Panc1 (cell line): ENCODE measurements at regions not wholly inside any gene's neighbourhood (a gene's known extent, or its start where the extent isn't known, plus 50 kb on each side); places are given as distances from the start of the nearest gene placed in this dataset.

Experiments
- ATAC-seq: fragments of 200-7000 bp; cut with Tn5 transposase; 2 replicates; pipeline ENCODE4 v1.9.1; 2020; ENCODE audit warnings: mild to moderate bottlenecking, moderate library complexity
- BruUV-seq: library from RNA; stranded (reverse); fragments of 400-500 nt; replicated peaks from 2 replicates; lab custom pipeline; 2021; lab: Mats Ljungman, UMichigan
- CTCF ChIA-PET: fragments of 300-600 bp; sonication (Branson Sonifier 250); formaldehyde crosslinking; loops from one replicate; lab custom pipeline; 2022; ENCODE audit warnings: antibody characterized with exemption; lab: Charles Lee
- POLR2A ChIA-PET: fragments of 300-600 bp; sonication (Branson Sonifier 250); formaldehyde crosslinking; loops from one replicate; lab custom pipeline; 2022; ENCODE audit warnings: antibody characterized with exemption; lab: Charles Lee
- DNase-seq: peaks from one replicate; pipeline ENCODE4 v3.0.0-alpha.2; 2010; ENCODE audit warnings: low read depth, low spot score
- H3K27ac ChIP-seq: 2 replicates; pipeline ENCODE4 v1.5.1; 2011; ENCODE audit warnings: mild to moderate bottlenecking, low read length, inconsistent platforms
- H3K27me3 ChIP-seq: fragments of 200-500 bp; sonication (Bioruptor generic); 2 replicates; pipeline ENCODE4 v1.6.0; 2014; ENCODE audit warnings: low read length, inconsistent platforms; ENCODE audit not compliant: control insufficient read depth, insufficient read depth
- H3K36me3 ChIP-seq: fragments of 200-500 bp; sonication (Bioruptor generic); 2 replicates; pipeline ENCODE4 v1.5.1; 2014; ENCODE audit warnings: inconsistent platforms, mild to moderate bottlenecking, low read length, moderate library complexity; ENCODE audit not compliant: control insufficient read depth, insufficient read depth
- H3K4me1 ChIP-seq: 2 replicates; pipeline ENCODE4 v1.5.1; 2011; ENCODE audit warnings: inconsistent platforms, mild to moderate bottlenecking, low read length, moderate library complexity; ENCODE audit not compliant: control insufficient read depth, insufficient read depth
- H3K4me3 ChIP-seq, 2 experiments: 2 replicates each; pipeline ENCODE4 v1.5.1; 2011 to 2012; ENCODE audit warnings: low read depth in 2 of 2, low read length in 2 of 2, mild to moderate bottlenecking in 2 of 2, inconsistent platforms in 1 of 2, moderate library complexity in 1 of 2
- H3K9me3 ChIP-seq: fragments of 200-500 bp; sonication (Bioruptor generic); 2 replicates; pipeline ENCODE4 v1.5.1; 2014; ENCODE audit warnings: low read depth, mild to moderate bottlenecking, inconsistent platforms, low read length, moderate library complexity; ENCODE audit not compliant: control insufficient read depth, insufficient read depth
- POLR2AphosphoS5 ChIP-seq: IDR thresholded peaks from 2 replicates; pipeline ENCODE4 v1.6.1; 2012; ENCODE audit warnings: mild to moderate bottlenecking, low read depth, low read length, moderate library complexity
- SIN3A ChIP-seq: IDR thresholded peaks from 2 replicates; pipeline ENCODE4 v1.6.1; 2012; ENCODE audit warnings: low read depth, mild to moderate bottlenecking, low read length, moderate library complexity, borderline replicate concordance; ENCODE audit not compliant: insufficient read depth
- TCF7L2 ChIP-seq: IDR thresholded peaks from 2 replicates; pipeline ENCODE4 v1.6.1; 2011; ENCODE audit warnings: mild to moderate bottlenecking, low read depth, low read length, inconsistent platforms
- in situ Hi-C: cut with HindIII; loops from 2 replicates; pipeline ENCODE4 v1.10.0; 2016; ENCODE audit warnings: low sequenced_read_pairs, low pct_unique_long_range_greater_than_20kb
- intact Hi-C: fragments of 100-400 bp; cut with micrococcal nuclease; formaldehyde crosslinking; loops from one replicate; pipeline ENCODE4 v1.10.0; 2022; ENCODE audit not compliant: unreplicated experiment
- TF ChIP-seq, protein P1 (sequence below), 2 experiments: IDR thresholded peaks; 2 replicates each; pipeline ENCODE4 v1.6.1; 2011 to 2012; ENCODE audit warnings: low read depth in 2 of 2, control low read depth in 1 of 2, low read length in 1 of 2, mild to moderate bottlenecking in 1 of 2, moderate library complexity in 1 of 2; ENCODE audit not compliant: insufficient read depth in 1 of 2
- TF ChIP-seq, protein P2 (sequence below): fragments of 450-650 bp; IDR thresholded peaks from 2 replicates; pipeline ENCODE4 v1.5.1; 2017; ENCODE audit warnings: mild to moderate bottlenecking

DNA sequence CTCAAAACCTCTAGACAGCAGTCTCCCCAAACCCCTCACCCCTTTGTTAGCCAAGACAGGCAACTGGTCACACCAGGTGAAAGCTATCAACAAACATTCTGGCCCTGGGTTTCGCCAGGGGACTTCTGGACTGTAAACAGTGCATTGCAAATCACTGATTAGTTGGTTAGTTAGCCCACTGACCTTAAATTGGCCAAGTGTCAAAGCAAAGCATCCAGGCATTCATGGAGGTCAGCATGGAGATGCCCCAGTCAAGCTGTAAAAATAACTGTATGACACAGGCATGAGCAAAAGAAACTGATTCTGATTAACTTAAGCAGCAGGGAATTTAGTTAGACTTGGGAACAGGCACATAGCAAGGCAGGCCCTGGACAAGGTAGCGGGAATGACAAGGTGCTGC, 156.0 kb upstream of the TTC29 start:
- H3K9me3 ChIP-seq, result no peaks in the 10 kb centered on the region
- no TSS peak for BruUV-seq
- intact Hi-C loops, result no loop called here
- H3K36me3 ChIP-seq, result no peaks in the 10 kb centered on the region
- no peak overlapping the region for H3K4me3 ChIP-seq
- TF ChIP-seq, protein P1, sequence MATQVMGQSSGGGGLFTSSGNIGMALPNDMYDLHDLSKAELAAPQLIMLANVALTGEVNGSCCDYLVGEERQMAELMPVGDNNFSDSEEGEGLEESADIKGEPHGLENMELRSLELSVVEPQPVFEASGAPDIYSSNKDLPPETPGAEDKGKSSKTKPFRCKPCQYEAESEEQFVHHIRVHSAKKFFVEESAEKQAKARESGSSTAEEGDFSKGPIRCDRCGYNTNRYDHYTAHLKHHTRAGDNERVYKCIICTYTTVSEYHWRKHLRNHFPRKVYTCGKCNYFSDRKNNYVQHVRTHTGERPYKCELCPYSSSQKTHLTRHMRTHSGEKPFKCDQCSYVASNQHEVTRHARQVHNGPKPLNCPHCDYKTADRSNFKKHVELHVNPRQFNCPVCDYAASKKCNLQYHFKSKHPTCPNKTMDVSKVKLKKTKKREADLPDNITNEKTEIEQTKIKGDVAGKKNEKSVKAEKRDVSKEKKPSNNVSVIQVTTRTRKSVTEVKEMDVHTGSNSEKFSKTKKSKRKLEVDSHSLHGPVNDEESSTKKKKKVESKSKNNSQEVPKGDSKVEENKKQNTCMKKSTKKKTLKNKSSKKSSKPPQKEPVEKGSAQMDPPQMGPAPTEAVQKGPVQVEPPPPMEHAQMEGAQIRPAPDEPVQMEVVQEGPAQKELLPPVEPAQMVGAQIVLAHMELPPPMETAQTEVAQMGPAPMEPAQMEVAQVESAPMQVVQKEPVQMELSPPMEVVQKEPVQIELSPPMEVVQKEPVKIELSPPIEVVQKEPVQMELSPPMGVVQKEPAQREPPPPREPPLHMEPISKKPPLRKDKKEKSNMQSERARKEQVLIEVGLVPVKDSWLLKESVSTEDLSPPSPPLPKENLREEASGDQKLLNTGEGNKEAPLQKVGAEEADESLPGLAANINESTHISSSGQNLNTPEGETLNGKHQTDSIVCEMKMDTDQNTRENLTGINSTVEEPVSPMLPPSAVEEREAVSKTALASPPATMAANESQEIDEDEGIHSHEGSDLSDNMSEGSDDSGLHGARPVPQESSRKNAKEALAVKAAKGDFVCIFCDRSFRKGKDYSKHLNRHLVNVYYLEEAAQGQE (IDR thresholded peaks at IDR 0.05; ENCODE audit: insufficient read depth in 1 of 2, low read depth in 2 of 2, low read length in 1 of 2), result no peak
- TF ChIP-seq, protein P2, sequence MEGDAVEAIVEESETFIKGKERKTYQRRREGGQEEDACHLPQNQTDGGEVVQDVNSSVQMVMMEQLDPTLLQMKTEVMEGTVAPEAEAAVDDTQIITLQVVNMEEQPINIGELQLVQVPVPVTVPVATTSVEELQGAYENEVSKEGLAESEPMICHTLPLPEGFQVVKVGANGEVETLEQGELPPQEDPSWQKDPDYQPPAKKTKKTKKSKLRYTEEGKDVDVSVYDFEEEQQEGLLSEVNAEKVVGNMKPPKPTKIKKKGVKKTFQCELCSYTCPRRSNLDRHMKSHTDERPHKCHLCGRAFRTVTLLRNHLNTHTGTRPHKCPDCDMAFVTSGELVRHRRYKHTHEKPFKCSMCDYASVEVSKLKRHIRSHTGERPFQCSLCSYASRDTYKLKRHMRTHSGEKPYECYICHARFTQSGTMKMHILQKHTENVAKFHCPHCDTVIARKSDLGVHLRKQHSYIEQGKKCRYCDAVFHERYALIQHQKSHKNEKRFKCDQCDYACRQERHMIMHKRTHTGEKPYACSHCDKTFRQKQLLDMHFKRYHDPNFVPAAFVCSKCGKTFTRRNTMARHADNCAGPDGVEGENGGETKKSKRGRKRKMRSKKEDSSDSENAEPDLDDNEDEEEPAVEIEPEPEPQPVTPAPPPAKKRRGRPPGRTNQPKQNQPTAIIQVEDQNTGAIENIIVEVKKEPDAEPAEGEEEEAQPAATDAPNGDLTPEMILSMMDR, result no peak
- TF ChIP-seq TCF7L2 (no peak), SIN3A (no peak), POLR2AphosphoS5 (no peak)
- no peak overlapping the region for H3K27ac ChIP-seq
- no peaks in the 10 kb centered on the region for H3K4me1 ChIP-seq
- DNase-seq (no peak), ATAC-seq (no peak)
- no peaks in the 10 kb centered on the region for H3K27me3 ChIP-seq
- POLR2A ChIA-PET, result no interaction called here
- in situ Hi-C loops, result no loop called here
- CTCF ChIA-PET, result no interaction called here

DNA sequence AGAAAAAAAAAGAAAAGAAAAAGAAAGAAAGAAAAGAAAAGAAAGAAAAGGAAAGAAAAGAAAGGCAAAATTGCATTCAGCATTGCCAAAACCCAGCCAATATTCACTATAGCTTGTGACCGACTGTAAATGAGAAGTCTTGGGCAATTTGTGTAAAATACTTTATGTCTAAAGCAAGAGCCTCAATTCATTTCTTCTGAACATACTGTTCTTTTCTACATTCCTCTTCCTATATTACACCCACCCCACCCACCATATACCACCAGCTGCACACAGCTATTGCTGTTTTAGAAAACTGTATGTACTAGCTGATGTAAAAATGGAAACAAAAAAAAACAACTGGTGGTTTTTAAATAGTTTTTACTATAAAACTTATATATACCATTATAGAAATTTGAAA, 156.9 kb upstream of the TTC29 start:
- no peaks in the 10 kb centered on the region for H3K9me3 ChIP-seq
- CTCF ChIA-PET, result no interaction called here
- no peak overlapping the region for H3K4me3 ChIP-seq
- BruUV-seq, result no TSS peak
- no peaks in the 10 kb centered on the region for H3K4me1 ChIP-seq
- POLR2A ChIA-PET, result interaction anchor here (0.7 kb wide), 1 partner anchor 59 kb away, joined by 4 read pairs; no protein-coding TSS in a partner anchor
- no peak for DNase-seq
- no peaks in the 10 kb centered on the region for H3K36me3 ChIP-seq
- H3K27ac ChIP-seq, result no peak overlapping the region
- no peak for ATAC-seq
- in situ Hi-C loops, result no loop called here
- H3K27me3 ChIP-seq, result no peaks in the 10 kb centered on the region
- no peak for TF ChIP-seq TCF7L2
- no peak for TF ChIP-seq POLR2AphosphoS5
- TF ChIP-seq, protein P1 (IDR thresholded peaks at IDR 0.05; ENCODE audit: insufficient read depth in 1 of 2, low read depth in 2 of 2, low read length in 1 of 2), result no peak
- TF ChIP-seq, protein P2, result no peak
- TF ChIP-seq SIN3A, result no peak
- intact Hi-C loops, result no loop called here
